ENCODE measurements at regions not wholly inside any gene's neighbourhood (a gene's known extent, or its start where the extent isn't known, plus 50 kb on each side); places are given as distances from the start of the nearest gene placed in this dataset.

- Histone ChIP-seq H3K27me3 (ENCODE audit: control insufficient read depth, insufficient read depth, low read length) (peaks cover 2% of the 10 kb centered on the region; the same call in 1 of the 2 replicates), H3K36me3 (ENCODE audit: control insufficient read depth, insufficient read depth, low read length) (no peaks in the 10 kb centered on the region), H3K4me3 (ENCODE audit: low read depth, low read length) (no peak overlapping the region)
- POLR2A ChIA-PET, result no interaction called here
- DNase-seq (ENCODE audit: low read depth), result no peak
- CTCF ChIA-PET, result no interaction called here
- no peak for TF ChIP-seq CTCF (IDR thresholded peaks at IDR 0.05; ENCODE audit: insufficient read depth, low read depth, low read length)
Observed at GRCh38 chr18:2316082-2316750, 255.1 kb downstream of the METTL4 start.

DNA sequence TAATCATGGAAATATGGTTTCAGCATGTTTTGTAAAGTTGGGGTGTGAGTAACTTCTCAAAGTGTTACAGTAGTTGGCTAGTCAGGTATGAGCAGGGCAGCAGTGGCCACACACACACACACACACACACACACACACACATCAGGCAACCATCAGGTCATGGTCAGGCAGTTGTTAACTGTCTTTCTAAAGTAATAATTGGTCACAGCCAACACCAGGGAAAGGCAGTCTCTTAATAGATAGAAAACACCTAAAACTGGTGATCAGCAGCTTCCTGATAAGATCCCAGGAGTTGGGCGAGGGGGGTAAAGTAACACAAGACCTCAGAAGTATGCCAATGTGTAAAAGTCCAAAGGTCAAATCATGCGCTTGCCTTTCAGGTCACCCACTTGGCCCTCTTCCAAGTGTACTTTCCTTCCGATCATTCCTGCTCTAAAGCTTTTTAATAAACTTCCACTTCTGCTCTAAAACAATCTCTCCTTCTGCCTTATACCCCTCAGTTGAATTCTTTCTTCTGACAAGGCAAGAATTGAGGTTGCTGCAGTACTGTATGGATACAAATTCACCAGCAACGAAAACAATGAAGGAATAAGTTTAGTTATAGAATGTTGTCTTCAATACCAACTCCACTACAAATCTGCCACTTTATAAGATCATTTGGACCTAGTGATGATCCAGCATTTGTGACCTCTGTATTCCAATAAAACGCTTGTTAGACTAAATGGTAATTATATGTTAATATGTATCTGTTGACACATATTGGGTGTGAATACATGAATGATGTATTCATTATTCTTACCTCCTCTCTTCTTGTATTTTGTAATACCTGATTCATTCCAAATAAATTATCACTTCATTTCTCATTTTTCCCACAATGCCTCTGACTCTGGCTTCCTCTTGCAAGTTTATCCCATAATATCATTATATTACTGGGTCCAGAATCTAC is 254.3 kb downstream of the METTL4 start:
- ChIA-PET POLR2A (no interaction called here), CTCF (no interaction called here)
- Histone ChIP-seq H3K27me3 (ENCODE audit: control insufficient read depth, insufficient read depth, low read length) (peaks cover 2% of the 10 kb centered on the region; the same call in 1 of the 2 replicates), H3K36me3 (ENCODE audit: control insufficient read depth, insufficient read depth, low read length) (no peaks in the 10 kb centered on the region), H3K4me3 (ENCODE audit: low read depth, low read length) (no peak overlapping the region)
- TF ChIP-seq CTCF (IDR thresholded peaks at IDR 0.05; ENCODE audit: insufficient read depth, low read depth, low read length), result no peak
- no peak for DNase-seq (ENCODE audit: low read depth)

- DNase-seq (ENCODE audit: low read depth), result no peak
- no peaks in the 10 kb centered on the region for H3K36me3 ChIP-seq (ENCODE audit: control insufficient read depth, insufficient read depth, low read length)
- TF ChIP-seq CTCF (IDR thresholded peaks at IDR 0.05; ENCODE audit: insufficient read depth, low read depth, low read length), result no peak
- CTCF ChIA-PET, result no interaction called here
- 0 out of 2 replicates have a peak, but pooled peaks cover 1% of the 10 kb centered on the region for H3K27me3 ChIP-seq (ENCODE audit: control insufficient read depth, insufficient read depth, low read length)
- H3K4me3 ChIP-seq (ENCODE audit: low read depth, low read length), result no peak overlapping the region
- POLR2A ChIA-PET, result interaction anchor here (0.6 kb wide), 1 partner anchor 215 kb away, joined by 4 read pairs; no protein-coding TSS in a partner anchor
Observed at GRCh38 chr18:2324459-2324858, 246.8 kb downstream of the METTL4 start.

DNA sequence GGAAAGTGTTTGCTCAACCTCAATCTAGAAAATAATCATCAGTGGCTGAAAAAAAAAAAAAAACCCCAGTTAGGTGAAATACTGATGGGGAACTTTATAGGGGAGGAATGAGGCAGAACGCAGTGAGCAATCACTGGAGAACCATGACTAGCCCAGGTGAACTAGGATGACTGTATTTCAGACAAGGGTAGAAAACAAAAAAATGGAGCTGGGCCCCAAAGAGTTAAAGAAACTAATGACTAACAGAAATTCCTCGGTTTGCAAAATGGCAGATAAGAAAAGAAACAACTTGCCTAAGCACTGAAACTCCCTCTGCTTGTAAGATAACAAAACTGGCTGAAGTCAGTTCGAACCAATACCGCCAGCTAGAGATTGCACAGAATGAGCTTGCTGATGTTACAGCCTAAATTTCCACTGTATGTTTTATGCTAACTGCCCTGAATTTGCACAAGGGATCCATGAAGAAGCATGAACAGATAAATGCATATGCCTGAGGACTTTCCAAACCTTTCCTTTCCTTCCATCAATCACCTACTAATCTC is 245.9 kb downstream of the METTL4 start:
- no peak for TF ChIP-seq CTCF (IDR thresholded peaks at IDR 0.05; ENCODE audit: insufficient read depth, low read depth, low read length)
- H3K4me3 ChIP-seq (ENCODE audit: low read depth, low read length), result no peak overlapping the region
- no peaks in the 10 kb centered on the region for H3K36me3 ChIP-seq (ENCODE audit: control insufficient read depth, insufficient read depth, low read length)
- DNase-seq (ENCODE audit: low read depth), result no peak
- POLR2A ChIA-PET, result no interaction called here
- CTCF ChIA-PET, result no interaction called here
- 0 out of 2 replicates have a peak, but pooled peaks cover 1% of the 10 kb centered on the region for H3K27me3 ChIP-seq (ENCODE audit: control insufficient read depth, insufficient read depth, low read length)

DNA sequence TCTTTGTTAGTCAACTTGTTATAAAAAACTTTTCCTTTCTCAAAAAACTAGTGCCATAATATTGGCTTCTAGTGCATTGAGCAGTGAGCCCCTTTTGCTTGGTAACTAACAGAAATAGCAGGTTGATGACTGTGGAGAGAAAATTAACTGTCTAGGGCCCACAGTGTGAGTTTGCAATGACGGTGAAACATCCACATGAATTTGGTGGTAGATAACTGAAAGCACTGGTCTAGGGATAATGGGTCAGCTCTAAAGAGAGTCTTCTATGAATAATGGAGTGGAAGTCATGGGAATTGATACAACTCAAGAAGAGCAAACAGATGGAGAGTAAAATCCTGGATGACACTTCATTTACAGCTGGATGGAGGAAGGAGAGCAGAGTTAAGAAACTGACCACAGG is 245.4 kb downstream of the METTL4 start:
- POLR2A ChIA-PET, result no interaction called here
- TF ChIP-seq CTCF (IDR thresholded peaks at IDR 0.05; ENCODE audit: insufficient read depth, low read depth, low read length), result no peak
- H3K36me3 ChIP-seq (ENCODE audit: control insufficient read depth, insufficient read depth, low read length), result no peaks in the 10 kb centered on the region
- no peak for DNase-seq (ENCODE audit: low read depth)
- CTCF ChIA-PET, result interaction anchor here (1.2 to 1.4 kb wide), 2 partner anchors 43 to 216 kb away, joined by 3 to 4 read pairs; no protein-coding TSS in a partner anchor
- 0 out of 2 replicates have a peak, but pooled peaks cover 1% of the 10 kb centered on the region for H3K27me3 ChIP-seq (ENCODE audit: control insufficient read depth, insufficient read depth, low read length)
- no peak overlapping the region for H3K4me3 ChIP-seq (ENCODE audit: low read depth, low read length)

Data from BJ (cell line).